Kidney tubule cell (primary cell): ENCODE measurements at regions not wholly inside any gene's neighbourhood (a gene's known extent, or its start where the extent isn't known, plus 50 kb on each side); places are given as distances from the start of the nearest gene placed in this dataset.

Source experiments
- DNase-seq: peaks from one replicate; pipeline ENCODE4 v3.0.0-alpha.2; 2018; ENCODE audit warnings: low spot score

DNA sequence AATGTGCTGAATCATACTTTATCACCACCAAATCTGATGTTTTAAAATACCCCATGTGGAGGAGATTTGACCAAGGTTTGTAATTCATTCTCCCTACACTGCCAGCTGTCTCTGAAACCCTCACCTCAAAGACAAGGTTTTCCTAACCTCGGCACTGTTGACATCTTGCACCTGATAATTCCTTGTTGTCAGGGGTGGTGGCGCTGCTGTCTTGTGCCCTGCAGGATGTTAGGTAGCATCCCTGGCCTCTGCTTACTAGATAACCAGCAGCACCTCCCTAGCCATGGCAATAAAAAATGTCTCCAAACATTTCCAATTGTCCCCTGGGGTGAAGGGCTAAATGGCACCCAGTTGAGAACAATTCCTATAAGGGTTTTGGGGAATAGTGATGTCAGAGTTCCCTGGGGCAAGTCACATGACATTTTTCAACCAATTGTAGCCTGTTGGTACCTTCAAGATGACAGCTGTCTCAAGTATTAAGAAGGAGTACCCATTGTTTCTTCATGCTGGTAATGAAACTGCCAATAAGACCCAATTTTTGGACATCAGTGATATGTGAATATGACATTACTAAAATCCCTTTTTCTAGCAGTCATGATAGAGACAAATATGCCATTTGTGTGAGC lies 160.6 kb upstream of the PLCXD3 start:
- DNase-seq: no peak

DNA sequence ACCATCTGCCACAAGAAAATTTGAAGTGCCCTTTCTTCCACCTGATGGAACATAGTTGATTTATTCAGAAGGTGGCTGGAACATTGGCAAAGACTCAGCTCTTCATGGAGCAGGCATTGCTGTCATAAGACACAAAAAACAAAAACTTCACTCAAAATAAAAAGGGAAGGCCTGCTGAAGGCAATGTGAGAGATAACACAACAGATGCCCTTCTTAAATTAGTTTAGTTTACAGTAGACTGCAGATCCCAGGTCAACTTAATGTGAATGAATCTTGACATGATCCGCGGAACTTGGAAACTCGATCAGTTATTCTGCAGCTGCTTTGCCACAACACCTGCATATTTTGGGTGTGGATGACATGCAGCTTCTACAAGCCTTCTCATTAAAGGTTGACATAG lies 159.8 kb upstream of the PLCXD3 start:
- DNase-seq: no peak

DNA sequence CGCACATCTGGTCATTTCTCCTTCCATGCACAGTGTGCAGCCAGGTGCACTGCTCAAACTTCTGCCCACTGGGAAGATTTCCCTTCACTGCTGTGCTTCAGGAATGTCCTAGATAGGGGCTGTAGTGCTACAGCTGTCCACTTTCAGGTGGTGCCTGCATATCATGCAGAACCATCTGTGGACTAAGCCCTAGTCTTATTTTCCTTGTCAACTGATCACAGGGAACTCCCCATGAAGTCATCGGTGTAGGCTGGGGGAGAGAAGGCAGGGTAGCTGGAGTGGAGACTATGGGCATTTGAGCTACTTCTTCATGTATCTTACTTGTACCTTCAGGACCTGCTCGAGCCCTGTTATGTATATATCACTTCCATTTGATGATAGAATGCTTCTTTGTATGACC lies 150.9 kb upstream of the PLCXD3 start:
- DNase-seq: no peak

DNA sequence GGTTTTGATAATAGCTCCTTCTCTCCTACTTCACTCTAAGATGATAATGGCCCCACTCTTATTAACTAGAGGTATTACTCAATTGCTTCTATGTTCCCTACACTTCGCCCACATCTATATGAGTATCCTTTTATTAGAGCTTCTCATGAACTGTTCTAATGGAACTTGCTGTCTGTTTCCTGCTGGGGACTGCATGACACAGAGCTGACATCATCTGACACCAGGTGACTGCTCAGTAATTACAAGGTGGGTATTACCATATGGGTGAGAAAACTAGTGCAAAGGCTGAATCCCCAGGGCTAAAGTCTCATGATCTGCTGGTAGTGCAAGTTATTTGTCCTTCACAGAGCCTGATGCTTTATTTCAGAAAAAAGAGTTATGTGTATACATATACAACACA lies 146.2 kb upstream of the PLCXD3 start:
- DNase-seq: peak; percentile 62

DNA sequence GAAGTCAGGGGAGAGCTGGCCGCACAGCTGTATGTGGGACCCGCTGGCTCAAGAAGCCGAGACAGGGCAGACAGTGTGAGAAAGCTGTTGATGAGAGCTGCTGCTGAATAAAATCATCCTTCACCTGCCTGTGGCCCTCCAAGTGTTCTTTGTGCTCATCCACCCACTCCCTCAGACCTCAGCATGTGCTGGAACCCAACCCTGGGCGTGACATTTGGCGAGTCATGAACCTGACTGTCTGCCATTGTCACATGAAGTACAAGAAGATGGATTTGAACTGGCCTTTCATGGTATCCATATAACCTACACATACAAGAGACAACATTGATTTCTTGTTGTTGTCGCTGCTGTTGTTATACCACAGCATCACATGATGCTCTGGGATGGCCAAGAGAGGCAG lies 139.7 kb upstream of the PLCXD3 start:
- DNase-seq: no peak

DNA sequence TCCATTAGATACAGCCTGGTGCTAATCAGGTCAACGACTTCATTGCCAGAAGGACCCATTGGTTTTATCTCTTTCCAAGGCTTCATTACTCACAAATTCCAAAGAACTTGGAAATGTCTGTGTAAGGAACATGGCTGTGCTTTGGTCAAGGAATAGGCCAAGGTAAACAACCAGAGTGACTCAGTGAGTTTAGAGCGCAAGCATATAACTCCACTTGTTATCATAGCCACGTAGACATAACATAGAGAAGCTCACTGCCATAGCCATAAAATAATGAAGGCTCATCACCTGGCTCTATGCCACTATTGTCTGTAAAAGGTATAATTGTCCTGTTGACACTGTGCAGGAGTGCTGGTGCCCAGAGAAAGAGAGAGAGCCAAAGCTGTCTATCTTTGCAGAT lies 139.3 kb upstream of the PLCXD3 start:
- DNase-seq: peak; percentile 9

DNA sequence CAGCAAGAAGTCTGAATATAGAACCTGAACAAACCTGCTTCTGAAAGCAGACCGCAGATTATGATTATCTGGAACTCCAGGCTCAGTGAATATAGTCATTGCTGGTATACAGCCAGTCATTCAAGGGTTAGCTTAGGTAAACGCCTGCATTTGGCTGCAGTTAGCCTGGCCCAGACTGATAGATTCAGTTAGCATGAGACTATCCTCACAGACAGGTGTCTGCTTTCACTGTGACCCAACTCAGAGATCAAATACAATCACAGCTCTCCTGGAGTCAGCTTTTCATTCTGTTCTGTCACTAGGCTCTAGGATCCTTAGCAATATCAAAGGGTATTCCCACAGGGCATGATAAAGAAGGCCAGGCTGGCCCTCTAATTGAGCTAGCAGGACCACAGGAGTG lies 138.6 kb upstream of the PLCXD3 start:
- DNase-seq: no peak

DNA sequence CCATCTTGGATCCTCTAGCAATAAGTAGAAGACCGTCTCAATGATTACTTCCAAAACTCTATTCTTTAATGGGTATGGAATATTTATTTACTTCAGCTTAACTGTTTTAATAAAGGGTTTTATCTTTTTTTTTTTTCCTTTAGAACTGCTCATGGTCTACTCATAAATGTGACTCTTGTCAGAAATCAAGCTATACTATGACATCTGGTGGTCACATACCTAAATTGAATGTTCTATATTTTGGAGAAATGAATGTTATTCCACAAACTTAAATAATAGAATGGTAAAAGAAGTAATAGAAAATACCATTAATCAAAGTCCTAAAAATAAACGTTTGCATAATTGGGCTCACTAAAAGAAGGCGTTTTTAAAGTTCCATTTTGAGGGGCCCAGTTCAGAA lies 131.2 kb upstream of the PLCXD3 start:
- DNase-seq: peak; percentile 6

DNA sequence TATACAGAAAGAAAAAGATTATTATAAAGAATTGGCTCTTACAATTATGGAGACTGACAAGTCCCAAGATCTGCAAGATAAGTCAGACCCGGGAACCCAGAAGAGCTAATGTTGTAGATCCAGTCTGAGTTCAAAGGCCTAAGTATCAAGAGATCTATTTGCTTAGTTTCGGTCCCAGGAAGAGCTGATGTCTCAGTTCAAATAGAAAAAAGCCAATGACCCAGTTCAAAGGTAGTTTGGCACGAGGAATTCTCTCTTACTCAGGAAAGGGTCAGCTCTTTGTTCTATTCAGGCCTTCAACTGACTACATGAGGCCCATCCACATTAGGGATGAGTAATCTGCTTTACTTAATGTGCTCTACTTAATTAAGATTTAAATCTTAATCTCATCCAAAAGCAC lies 128.3 kb upstream of the PLCXD3 start:
- DNase-seq: no peak

DNA sequence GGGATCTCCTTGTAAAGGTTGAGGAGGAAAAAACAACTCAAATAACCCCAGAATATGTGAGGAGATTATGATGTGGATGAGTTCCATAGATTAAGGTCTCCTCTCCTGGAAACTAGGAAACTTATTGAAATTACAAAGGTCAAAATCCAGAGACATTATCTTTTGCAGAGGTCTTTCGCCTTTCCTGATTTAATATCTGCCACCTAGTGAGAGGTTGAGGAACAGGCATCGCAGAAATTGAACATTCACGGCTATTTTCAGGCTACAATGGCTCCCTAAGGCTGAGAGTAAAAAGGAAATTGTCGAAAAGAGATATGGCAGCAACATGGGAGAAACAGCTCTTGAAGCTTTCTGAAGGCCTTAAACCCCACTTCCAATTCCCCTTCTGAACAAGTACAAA lies 127.5 kb upstream of the PLCXD3 start:
- DNase-seq: no peak

DNA sequence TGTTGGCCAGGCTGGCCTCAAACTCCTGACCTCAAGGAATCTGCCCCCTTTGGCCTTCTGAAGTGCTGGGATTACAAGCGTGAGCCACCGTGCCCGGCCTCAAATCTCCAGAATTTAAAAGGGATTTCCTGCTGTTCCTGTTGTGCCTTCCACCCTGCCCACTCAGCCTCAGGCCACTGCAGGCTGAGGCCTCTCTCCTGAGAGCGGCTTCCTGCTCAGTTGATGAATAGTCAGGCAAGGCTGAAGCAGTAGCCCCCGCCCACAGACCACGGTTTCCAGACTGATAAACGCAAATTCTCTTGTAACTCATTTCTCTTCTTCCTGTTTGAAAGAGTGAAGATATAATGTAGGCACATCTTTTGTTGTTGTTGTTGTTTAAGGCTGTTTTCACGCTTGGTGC lies 127.0 kb upstream of the PLCXD3 start:
- no peak for DNase-seq

DNA sequence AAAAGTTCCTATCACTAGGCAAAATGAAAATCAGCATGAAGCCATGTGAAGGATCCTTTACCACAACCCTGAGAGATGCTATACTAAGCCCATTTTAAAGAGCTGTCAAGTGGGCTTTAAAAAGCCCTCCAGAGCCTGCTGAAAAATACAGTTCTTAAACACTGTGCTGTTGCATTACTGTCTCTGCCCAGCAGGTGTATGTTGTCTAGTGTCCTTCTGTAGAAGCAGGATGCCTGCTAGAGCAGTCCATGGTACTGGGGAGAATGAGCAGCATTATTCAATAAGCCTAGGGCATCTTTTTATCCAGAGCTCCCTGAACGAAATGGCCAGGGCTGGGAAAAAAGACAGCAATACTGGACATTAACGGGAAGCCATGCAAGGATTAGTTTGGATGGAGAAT lies 126.2 kb upstream of the PLCXD3 start:
- DNase-seq: peak; percentile 16

DNA sequence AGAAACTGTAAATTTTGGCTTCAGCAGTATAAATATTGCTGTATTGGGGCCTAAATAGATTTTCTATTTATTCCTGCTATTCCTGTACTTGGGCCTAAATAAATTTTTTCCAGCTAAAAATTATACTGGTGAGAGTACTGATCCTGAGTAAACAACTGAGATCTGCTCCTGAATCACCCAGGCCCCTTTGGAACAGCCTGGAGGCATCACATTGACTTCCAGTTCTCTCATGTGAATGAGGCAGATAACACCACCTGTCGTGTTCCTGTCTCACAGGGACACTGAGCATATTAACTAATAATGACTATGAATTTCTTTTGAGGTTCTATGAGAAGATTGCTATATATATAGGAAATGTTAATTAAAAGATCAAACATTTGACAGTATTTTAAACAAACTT lies 119.5 kb upstream of the PLCXD3 start:
- DNase-seq: no peak

DNA sequence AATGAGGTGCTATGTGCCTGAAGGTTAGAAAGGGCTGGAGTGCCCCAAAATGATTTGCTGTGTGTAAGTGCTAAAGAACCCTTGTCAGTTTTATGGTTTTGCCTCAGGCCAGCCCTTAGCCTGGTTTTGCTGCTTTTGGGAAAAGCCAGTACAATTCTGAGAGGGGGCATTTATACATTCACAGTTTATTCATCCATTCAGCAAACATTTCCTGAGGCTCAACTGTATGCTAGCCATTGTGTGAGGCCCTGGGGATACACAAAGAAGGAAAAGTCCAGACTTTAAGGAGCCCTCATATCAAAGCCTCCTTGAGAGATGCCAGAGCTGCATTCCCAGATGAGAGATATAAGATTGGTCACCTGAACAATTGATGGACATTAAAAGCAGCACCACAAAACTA lies 115.2 kb upstream of the PLCXD3 start:
- no peak for DNase-seq

DNA sequence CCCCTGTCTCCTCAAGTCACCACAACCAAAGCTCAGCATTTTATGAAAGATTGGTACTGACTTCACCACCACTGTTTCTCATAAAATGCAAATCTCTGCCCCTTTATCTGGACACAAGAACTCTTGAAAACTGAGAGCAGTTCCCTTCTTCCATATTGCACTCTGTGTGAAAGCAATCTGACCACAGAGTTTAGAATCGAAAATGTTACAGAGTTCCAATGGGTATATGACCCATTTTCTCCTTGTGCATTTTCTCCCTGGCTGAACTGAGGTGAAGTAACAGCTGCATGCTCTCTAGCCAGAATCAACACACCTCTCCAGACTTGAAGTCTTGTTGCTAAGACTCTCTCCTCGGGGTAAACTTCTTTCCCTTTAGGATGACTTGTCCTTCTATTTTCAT lies 111.0 kb upstream of the PLCXD3 start:
- no peak for DNase-seq

DNA sequence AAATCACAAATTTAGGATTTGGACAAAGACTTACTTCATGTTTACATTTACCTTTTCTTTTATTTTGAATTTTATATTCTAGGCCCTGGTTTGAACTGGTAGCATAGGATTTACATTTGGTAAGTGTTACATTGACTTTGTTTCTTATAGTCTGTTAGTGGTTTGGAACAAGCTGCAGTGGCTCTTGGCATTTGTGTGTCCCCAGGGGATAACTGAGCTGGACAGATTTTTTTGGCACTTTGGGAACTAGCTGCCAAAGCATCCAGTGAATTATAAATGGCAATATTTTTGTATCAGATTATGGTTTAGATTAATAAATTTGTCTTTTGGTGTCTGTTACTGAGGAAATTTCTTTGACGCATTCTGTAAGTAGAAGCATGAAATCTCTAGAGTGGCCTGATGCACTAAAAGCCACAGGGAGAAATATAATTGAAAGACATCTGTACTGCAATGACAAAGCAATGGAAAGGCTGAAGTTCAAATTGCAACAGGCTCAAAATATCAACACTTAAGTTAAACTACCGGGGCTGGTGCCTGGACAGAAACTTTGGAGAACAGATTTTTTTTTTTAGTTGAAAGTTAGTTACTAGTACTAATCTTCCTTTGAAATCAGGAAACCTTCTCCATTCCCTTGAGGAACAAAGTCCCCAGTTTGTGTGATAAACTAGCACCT lies 107.6 kb upstream of the PLCXD3 start:
- DNase-seq: no peak

DNA sequence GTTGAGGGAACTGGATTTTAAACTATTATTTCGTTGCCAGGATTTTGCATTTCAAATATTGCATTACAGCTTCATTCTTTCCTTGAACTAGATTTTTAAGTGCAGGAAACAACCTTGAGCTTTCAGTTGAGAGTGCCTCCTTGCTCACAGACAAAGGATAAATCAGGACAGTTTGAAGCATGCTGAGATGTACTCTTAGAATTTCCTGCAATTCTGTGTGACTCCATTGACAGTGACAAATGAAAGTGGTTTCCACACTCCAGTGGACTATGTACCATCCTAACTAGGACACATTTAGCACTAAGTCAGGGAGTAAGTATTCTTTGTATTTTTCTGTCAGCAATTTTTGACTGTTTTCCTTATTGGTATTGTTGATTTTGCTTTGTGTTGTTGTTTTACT lies 100.0 kb upstream of the PLCXD3 start:
- no peak for DNase-seq

DNA sequence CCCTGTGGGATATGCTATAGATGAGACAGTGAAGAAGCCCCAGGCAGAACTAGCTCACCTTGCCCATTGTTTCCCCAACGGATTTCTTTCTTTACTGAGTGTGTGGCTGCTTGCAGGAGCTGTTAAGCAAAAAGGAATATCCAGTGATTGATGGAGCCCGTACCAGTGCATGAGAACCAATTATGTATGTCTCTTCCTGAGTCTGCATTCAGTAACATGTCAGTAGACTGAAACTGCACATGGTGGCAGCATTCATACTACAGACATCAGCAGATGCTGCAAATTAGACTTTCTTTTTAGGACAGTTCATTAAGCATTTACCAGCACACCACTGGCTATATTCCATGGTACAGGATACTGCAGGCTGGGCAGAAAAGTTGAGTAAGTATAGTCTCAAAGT lies 90.3 kb upstream of the PLCXD3 start:
- DNase-seq: no peak

DNA sequence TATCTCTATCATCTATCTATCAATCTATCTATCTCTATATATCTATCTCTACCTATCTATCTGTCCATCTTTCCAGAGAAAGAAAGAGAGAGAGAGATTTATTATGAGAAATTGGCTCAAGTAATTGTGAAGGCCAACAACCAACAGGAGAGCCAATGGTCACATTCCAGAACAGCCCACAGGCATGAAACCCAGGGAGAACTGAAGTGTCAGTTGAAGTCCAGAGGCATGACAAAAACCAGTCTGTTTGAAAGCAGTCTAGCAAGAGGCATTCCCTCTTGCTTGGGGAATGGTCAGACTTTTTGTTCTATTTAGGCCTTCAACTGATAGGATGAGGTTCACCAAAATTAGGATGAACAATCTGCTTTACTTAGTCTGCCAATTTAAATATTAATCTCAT lies 87.6 kb upstream of the PLCXD3 start:
- DNase-seq: no peak

DNA sequence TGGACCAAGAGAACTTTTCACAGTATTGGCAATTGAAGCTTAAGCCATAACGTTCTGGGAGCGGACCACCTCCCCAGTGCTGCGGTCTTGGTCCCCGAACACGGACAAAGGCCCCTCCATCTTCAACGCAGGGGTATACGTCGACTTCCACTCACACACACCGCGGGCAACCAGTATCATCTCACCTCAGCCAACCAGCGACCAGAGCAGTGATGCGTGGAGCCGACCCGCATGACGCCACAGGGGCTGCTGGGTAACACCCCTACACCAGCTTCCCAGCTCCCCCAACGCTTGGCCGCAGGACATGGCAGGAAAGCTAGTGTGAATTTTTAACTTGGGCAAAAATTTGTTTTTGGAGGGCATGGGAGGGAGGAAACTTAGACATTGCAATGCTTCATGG lies 77.3 kb upstream of the PLCXD3 start:
- no peak for DNase-seq

DNA sequence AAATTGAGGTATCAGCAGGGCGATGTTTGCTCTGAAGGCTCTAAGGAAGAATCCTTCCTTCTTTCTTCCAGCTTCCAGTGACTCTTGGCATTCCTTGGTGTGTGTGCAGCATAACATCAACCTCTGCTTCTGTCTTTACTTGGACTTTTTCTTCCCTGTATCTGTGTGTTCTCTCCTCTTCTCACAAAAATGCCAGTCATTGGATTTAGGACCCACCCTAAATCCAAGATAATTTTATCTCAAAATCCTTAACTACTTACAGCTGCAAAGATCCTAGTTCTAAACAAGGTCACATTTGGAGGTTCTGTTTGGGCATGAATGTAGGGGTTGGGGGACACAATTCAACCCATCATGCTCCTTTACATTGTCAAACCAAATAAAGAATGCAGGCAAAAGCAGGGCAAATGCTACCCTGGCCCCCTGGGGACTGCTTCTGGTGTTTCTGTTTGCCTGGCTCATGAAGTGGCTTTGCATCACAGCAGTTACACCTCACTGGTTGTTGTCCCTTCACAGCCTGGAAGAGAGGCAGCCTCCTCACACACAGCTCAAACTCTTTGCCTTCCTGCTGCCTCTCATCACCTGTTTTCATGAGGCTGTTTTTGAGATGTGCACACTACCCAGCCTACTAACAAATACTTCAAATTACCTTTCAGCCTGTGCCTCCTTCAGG lies 64.8 kb upstream of the PLCXD3 start:
- no peak for DNase-seq

DNA sequence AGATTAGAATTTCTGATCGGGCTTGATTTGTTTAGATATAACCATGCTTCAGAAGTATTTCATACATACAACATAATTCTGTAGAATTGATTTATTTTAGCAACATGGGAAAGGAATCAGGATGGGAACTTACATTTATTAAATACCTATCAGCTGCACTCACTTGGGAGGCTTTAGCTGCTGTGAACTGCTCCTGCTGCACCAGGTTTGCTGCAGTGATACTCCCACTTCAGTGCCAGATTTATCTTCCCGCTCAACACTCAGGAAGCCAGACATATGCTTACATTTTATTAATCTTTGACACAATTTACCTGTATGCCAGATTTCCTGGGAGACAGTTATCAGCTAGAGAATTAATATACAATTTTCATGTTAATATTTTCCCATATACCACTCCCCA lies 64.0 kb upstream of the PLCXD3 start:
- DNase-seq: no peak
